ENCODE measurements at regions not wholly inside any gene's neighbourhood (a gene's known extent, or its start where the extent isn't known, plus 50 kb on each side); places are given as distances from the start of the nearest gene placed in this dataset.

DNA sequence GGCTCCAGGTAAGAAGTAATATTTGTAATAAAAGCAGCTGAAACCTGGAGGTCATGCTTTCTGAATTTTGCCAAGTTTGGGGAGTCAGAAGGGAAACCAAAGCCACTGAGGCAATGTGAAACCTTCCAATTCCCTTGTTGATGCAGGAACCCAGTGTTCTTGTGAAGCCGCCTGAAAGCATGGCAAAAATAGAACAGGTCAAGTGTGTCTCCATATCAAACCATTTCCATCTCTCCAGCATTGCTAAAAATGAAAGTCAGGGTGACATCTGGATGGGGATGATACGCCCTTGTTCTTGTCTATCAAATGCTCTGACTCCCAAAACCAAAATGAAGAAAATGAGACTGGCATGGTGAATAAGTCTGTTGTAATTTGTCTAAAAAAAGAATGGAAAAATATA is 362.5 kb downstream of the VPS13C start:
- Histone ChIP-seq H3K9ac (replicated peaks; ENCODE audit: extremely low read depth, insufficient read depth, low read length) (no peak overlapping the region), H3K79me2 (ENCODE audit: control insufficient read depth, insufficient read depth, low read length) (no peaks in the 10 kb centered on the region), H3K9me1 (replicated peaks; ENCODE audit: control insufficient read depth, extremely low read depth, insufficient read depth, low read length) (no peaks in the 10 kb centered on the region), H3K27ac (ENCODE audit: insufficient read depth, low read depth, low read length) (no peak overlapping the region), H2AFZ (ENCODE audit: low read depth, low read length) (no peak overlapping the region), H3K4me3 (replicated peaks in 1 of 3; ENCODE audit: insufficient read depth in 1 of 3, low read depth in 1 of 3, low read length in 3 of 3) (no peak overlapping the region), H3K9me3 (replicated peaks; ENCODE audit: control insufficient read depth, insufficient read depth, low read length) (no peaks in the 10 kb centered on the region), H3K36me3 (ENCODE audit: control insufficient read depth in 2 of 2, extremely low read depth in 1 of 2, insufficient read depth in 2 of 2, low read length in 2 of 2) (no peaks in the 10 kb centered on the region), H3K27me3 (ENCODE audit: control insufficient read depth in 2 of 2, insufficient read depth in 2 of 2, low read length in 2 of 2) (no peaks in the 10 kb centered on the region), H3K4me2 (ENCODE audit: insufficient read depth, low read length) (no peak overlapping the region), H4K20me1 (replicated peaks; ENCODE audit: control insufficient read depth, extremely low read depth, insufficient read depth, low read length) (no peaks in the 10 kb centered on the region), H3K4me1 (ENCODE audit: control insufficient read depth, extremely low read depth, insufficient read depth, low read length) (no peaks in the 10 kb centered on the region)
- POLR2A ChIA-PET: no interaction called here
- dilution Hi-C loops (cut with MboI; ENCODE audit: extremely low pct_ligation_motif_present, low sequenced_read_pairs): no loop called here
- FAIRE-seq (no peak), DNase-seq (ENCODE audit: low read depth, low spot score) (no peak)
- CTCF ChIA-PET: no interaction called here
- intact Hi-C loops (cut with micrococcal nuclease): no loop called here
- TF ChIP-seq MYC (IDR thresholded peaks at IDR 0.05; ENCODE audit: low read depth, low read length) (no peak), GATA2 (IDR thresholded peaks at IDR 0.05; ENCODE audit: insufficient read depth, insufficient read length, low read depth, low read length) (no peak), JUN (IDR thresholded peaks at IDR 0.05; ENCODE audit: borderline replicate concordance, insufficient read depth, insufficient read length, low read depth) (no peak), POLR2A (IDR thresholded peaks at IDR 0.05; ENCODE audit: low read depth, low read length) (no peak), POLR2AphosphoS5 (IDR thresholded peaks at IDR 0.05; ENCODE audit: insufficient read depth, low read depth, low read length) (no peak), FOS (IDR thresholded peaks at IDR 0.05; ENCODE audit: borderline replicate concordance, insufficient read depth, low read length) (no peak), EZH2 (IDR thresholded peaks at IDR 0.05; ENCODE audit: borderline replicate concordance, low read depth, low read length, severe bottlenecking) (no peak)
- TF ChIP-seq, protein P1, sequence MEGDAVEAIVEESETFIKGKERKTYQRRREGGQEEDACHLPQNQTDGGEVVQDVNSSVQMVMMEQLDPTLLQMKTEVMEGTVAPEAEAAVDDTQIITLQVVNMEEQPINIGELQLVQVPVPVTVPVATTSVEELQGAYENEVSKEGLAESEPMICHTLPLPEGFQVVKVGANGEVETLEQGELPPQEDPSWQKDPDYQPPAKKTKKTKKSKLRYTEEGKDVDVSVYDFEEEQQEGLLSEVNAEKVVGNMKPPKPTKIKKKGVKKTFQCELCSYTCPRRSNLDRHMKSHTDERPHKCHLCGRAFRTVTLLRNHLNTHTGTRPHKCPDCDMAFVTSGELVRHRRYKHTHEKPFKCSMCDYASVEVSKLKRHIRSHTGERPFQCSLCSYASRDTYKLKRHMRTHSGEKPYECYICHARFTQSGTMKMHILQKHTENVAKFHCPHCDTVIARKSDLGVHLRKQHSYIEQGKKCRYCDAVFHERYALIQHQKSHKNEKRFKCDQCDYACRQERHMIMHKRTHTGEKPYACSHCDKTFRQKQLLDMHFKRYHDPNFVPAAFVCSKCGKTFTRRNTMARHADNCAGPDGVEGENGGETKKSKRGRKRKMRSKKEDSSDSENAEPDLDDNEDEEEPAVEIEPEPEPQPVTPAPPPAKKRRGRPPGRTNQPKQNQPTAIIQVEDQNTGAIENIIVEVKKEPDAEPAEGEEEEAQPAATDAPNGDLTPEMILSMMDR (IDR thresholded peaks at IDR 0.05; ENCODE audit: extremely low read depth in 1 of 2, insufficient read depth in 1 of 2, low read depth in 1 of 2, low read length in 2 of 2): no peak
- TF ChIP-seq, protein P2, sequence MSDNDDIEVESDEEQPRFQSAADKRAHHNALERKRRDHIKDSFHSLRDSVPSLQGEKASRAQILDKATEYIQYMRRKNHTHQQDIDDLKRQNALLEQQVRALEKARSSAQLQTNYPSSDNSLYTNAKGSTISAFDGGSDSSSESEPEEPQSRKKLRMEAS (IDR thresholded peaks at IDR 0.05; ENCODE audit: insufficient read depth, insufficient read length): no peak
- no TSS peak for BruUV-seq (replicated peaks)
